A549 (cell line): ENCODE measurements at regions not wholly inside any gene's neighbourhood (a gene's known extent, or its start where the extent isn't known, plus 50 kb on each side); places are given as distances from the start of the nearest gene placed in this dataset.

ENCODE experiments used
- ATAC-seq, 2 experiments: fragments of 200-7000 bp in 1 of 2; fragments of >200 bp in 1 of 2; cut with Nextera tagmentation in 1 of 2; cut with Tn5 transposase in 1 of 2; 3 replicates each; pipeline versions ENCODE4 v1.8.0 to v1.9.1; 2018 to 2020; ENCODE audit warnings: mild to moderate bottlenecking in 1 of 2, moderate library complexity in 1 of 2
- CTCF ChIA-PET: fragments of 300-600 bp; sonication (Branson Sonifier 250); formaldehyde crosslinking; extraction: SDS; loops from one replicate; lab custom pipeline; 2021; ENCODE audit warnings: antibody characterized with exemption, inconsistent platforms; lab: Yijun Ruan, JAX
- POLR2A ChIA-PET: fragments of 350-600 bp; formaldehyde crosslinking; extraction: SDS; loops from one replicate; lab custom pipeline; 2021; ENCODE audit warnings: antibody characterized with exemption, inconsistent platforms; lab: Yijun Ruan, JAX
- DNase-seq, 2 experiments: peaks; one replicate each; pipeline versions ENCODE4 v3.0.0 to v3.0.0-alpha.2; 2011 to 2016; ENCODE audit warnings: low read depth in 1 of 2, low spot score in 1 of 2
- FAIRE-seq: peaks from 2 replicates; lab custom pipeline; 2011; peaks lifted over from hg19 to GRCh38; lab: Jason Lieb, UNC
- H3K27ac ChIP-seq, 2 experiments: fragments of >200 bp; sonication (Bioruptor Twin); formaldehyde crosslinking; 3 replicates each; pipeline ENCODE4 v1.5.1; 2016 to 2017
- H3K4me1 ChIP-seq: fragments of >200 bp; sonication (Bioruptor Twin); formaldehyde crosslinking; 3 replicates; pipeline ENCODE4 v1.6.1; 2016
- H3K4me2 ChIP-seq: fragments of >200 bp; sonication (Bioruptor Twin); formaldehyde crosslinking; 3 replicates; pipeline ENCODE4 v1.6.1; 2016
- H3K4me3 ChIP-seq: fragments of >200 bp; sonication (Bioruptor Twin); formaldehyde crosslinking; 3 replicates; pipeline ENCODE4 v1.5.1; 2016
- H3K9me3 ChIP-seq: fragments of >200 bp; sonication (Bioruptor Twin); formaldehyde crosslinking; 3 replicates; pipeline ENCODE4 v1.6.1; 2016
- BCL3 ChIP-seq: fragments of >200 bp; sonication (Bioruptor Twin); formaldehyde crosslinking; IDR thresholded peaks from 3 replicates; pipeline ENCODE4 v1.6.1; 2016
- CBX8 ChIP-seq: fragments of 200-600 bp; sonication (generic); IDR thresholded peaks from 2 replicates; pipeline ENCODE4 v1.6.1; 2016
- ELK1 ChIP-seq: fragments of 150-350 bp; IDR thresholded peaks from 2 replicates; pipeline ENCODE4 v1.6.1; 2014; ENCODE audit warnings: low read depth, mild to moderate bottlenecking, low read length
- FOSB ChIP-seq: fragments of 250-450 bp; sonication (Bioruptor Pico); IDR thresholded peaks from 2 replicates; pipeline ENCODE4 v1.5.0; 2020; ENCODE audit warnings: mild to moderate bottlenecking, moderate library complexity
- HEYL ChIP-seq: fragments of 250-450 bp; sonication (Bioruptor Pico); IDR thresholded peaks from 2 replicates; pipeline ENCODE4 v1.8.0; 2021; ENCODE audit warnings: mild to moderate bottlenecking, moderate library complexity
- HOXA7 ChIP-seq: fragments of 250-450 bp; sonication (Bioruptor Pico); IDR thresholded peaks from 2 replicates; pipeline ENCODE4 v1.5.0; 2020; ENCODE audit warnings: mild to moderate bottlenecking, moderate library complexity
- HOXB13 ChIP-seq: fragments of 250-450 bp; sonication (Bioruptor Pico); IDR thresholded peaks from 2 replicates; pipeline ENCODE4 v1.5.0; 2020; ENCODE audit warnings: low read depth, mild to moderate bottlenecking, moderate library complexity
- JUN ChIP-seq, 2 experiments: fragments of >200 bp; sonication (Bioruptor Twin); formaldehyde crosslinking; IDR thresholded peaks; 2 replicates in 1 of 2; 3 replicates in 1 of 2; pipeline ENCODE4 v1.6.1; 2016 to 2017
- JUNB ChIP-seq: fragments of >200 bp; sonication (Bioruptor Twin); formaldehyde crosslinking; IDR thresholded peaks from 2 replicates; pipeline ENCODE4 v1.6.1; 2016
- KDM1A ChIP-seq: fragments of 200-600 bp; sonication (generic); IDR thresholded peaks from 2 replicates; pipeline ENCODE4 v1.6.1; 2016; ENCODE audit warnings: low read depth, mild to moderate bottlenecking
- KDM5A ChIP-seq: fragments of 200-600 bp; sonication (generic); IDR thresholded peaks from 2 replicates; pipeline ENCODE4 v1.6.1; 2016; ENCODE audit warnings: antibody characterized with exemption, mild to moderate bottlenecking
- MAX ChIP-seq: IDR thresholded peaks from 2 replicates; pipeline ENCODE4 v1.6.1; 2012
- MAZ ChIP-seq: fragments of 150-350 bp; IDR thresholded peaks from 2 replicates; pipeline ENCODE4 v1.6.1; 2014; ENCODE audit warnings: antibody characterized with exemption, low read depth, low read length, borderline replicate concordance
- MYC ChIP-seq: IDR thresholded peaks from 2 replicates; pipeline ENCODE4 v1.6.1; 2012; ENCODE audit warnings: mild to moderate bottlenecking, inconsistent platforms, low read length, improper control_type of control experiment, borderline replicate concordance
- NPAS2 ChIP-seq: fragments of 250-450 bp; sonication (Bioruptor Pico); IDR thresholded peaks from 2 replicates; pipeline ENCODE4 v1.8.0; 2022; ENCODE audit warnings: mild to moderate bottlenecking, moderate library complexity, borderline replicate concordance
- NR3C1 ChIP-seq: fragments of >200 bp; sonication (Bioruptor Twin); formaldehyde crosslinking; IDR thresholded peaks from 3 replicates; pipeline ENCODE4 v1.6.1; 2017
- PBX3 ChIP-seq: IDR thresholded peaks from 2 replicates; pipeline ENCODE4 v1.6.1; 2012
- PHF8 ChIP-seq: fragments of 200-600 bp; sonication (generic); IDR thresholded peaks from 2 replicates; pipeline ENCODE4 v1.6.1; 2016; ENCODE audit warnings: low read depth, mild to moderate bottlenecking, antibody characterized with exemption, moderate library complexity, borderline replicate concordance
- RCOR1 ChIP-seq: fragments of 150-350 bp; IDR thresholded peaks from 2 replicates; pipeline ENCODE4 v1.6.1; 2014; ENCODE audit warnings: antibody characterized with exemption, low read length, low read depth
- SMC3 ChIP-seq: fragments of >200 bp; sonication (Bioruptor Twin); formaldehyde crosslinking; IDR thresholded peaks from 3 replicates; pipeline ENCODE4 v1.6.1; 2018; ENCODE audit warnings: inconsistent platforms
- TFCP2L1 ChIP-seq: fragments of 250-450 bp; sonication (Bioruptor Pico); IDR thresholded peaks from 2 replicates; pipeline ENCODE4 v1.5.0; 2021; ENCODE audit warnings: mild to moderate bottlenecking
- USF2 ChIP-seq: fragments of 450-650 bp; IDR thresholded peaks from 2 replicates; pipeline ENCODE4 v1.6.1; 2014; ENCODE audit warnings: antibody characterized with exemption
- ZNF302 ChIP-seq: fragments of 250-450 bp; sonication (Bioruptor Pico); IDR thresholded peaks from 2 replicates; pipeline ENCODE4 v1.9.0; 2021; ENCODE audit warnings: inconsistent platforms, mild to moderate bottlenecking, moderate library complexity
- ZSCAN20 ChIP-seq: fragments of 250-450 bp; sonication (Bioruptor Pico); IDR thresholded peaks from 2 replicates; pipeline ENCODE4 v1.8.0; 2022; ENCODE audit warnings: mild to moderate bottlenecking, moderate library complexity
- WGBS: methylation state at CpG from one replicate; pipeline ENCODE4 v1.1.6; 2017; ENCODE audit errors: missing lambda C conversion rate; 5-methylcytosine and 5-hydroxymethylcytosine counted together

GRCh38 chr6:6872459-6873344, 235.1 kb upstream of the RREB1 start:
- no peak overlapping the region for H3K4me2 ChIP-seq
- ATAC-seq (no peak), DNase-seq (no peak), FAIRE-seq (no peak)
- TF ChIP-seq KDM1A (no peak), JUN (IDR thresholded peaks at IDR 0.05) (no peak), HOXB13 (CRISPR knock-in tag) (no peak), RCOR1 (no peak), FOSB (no peak), HEYL (CRISPR knock-in tag) (no peak), HOXA7 (no peak), ELK1 (no peak), MAX (no peak), BCL3 (no peak), PBX3 (no peak), TFCP2L1 (CRISPR knock-in tag) (no peak), NR3C1 (no peak), JUNB (no peak), KDM5A (no peak), MAZ (no peak), ZNF302 (CRISPR knock-in tag) (no peak), ZSCAN20 (CRISPR knock-in tag) (no peak), NPAS2 (no peak)
- no peak overlapping the region for H3K27ac ChIP-seq
- ChIA-PET POLR2A (no interaction called here), CTCF (interaction anchor here (0.6 kb wide), 1 partner anchor 21 kb away, joined by 3 read pairs; no protein-coding TSS in a partner anchor)
- peaks cover 6% of the 10 kb centered on the region; the same call in 1 of the 3 replicates for H3K4me1 ChIP-seq
- 74% methylated on average over 7 of the region's 7 CpGs for WGBS
- no peak overlapping the region for H3K4me3 ChIP-seq
- no peaks in the 10 kb centered on the region for H3K9me3 ChIP-seq

GRCh38 chr6:6873778-6874177, 234.0 kb upstream of the RREB1 start:
- ATAC-seq = no peak
- POLR2A ChIA-PET = no interaction called here
- 71% methylated on average over 6 of the region's 6 CpGs for WGBS
- no peak overlapping the region for H3K27ac ChIP-seq
- CTCF ChIA-PET = interaction anchor here (1.5 kb wide), 1 partner anchor 68 kb away, joined by 3 read pairs; no protein-coding TSS in a partner anchor
- FAIRE-seq = no peak
- H3K9me3 ChIP-seq = no peaks in the 10 kb centered on the region
- no peak for DNase-seq
- no peak overlapping the region for H3K4me3 ChIP-seq
- H3K4me2 ChIP-seq = no peak overlapping the region
- TF ChIP-seq HOXA7 (no peak), USF2 (no peak), MAZ (no peak), PBX3 (no peak), KDM1A (no peak), ELK1 (no peak), ZNF302 (CRISPR knock-in tag) (no peak), MYC (no peak), SMC3 (no peak), JUNB (no peak), CBX8 (no peak), PHF8 (no peak)
- peaks cover 6% of the 10 kb centered on the region; the same call in 1 of the 3 replicates for H3K4me1 ChIP-seq
